ENCODE measurements at regions not wholly inside any gene's neighbourhood (a gene's known extent, or its start where the extent isn't known, plus 50 kb on each side); places are given as distances from the start of the nearest gene placed in this dataset.

DNA sequence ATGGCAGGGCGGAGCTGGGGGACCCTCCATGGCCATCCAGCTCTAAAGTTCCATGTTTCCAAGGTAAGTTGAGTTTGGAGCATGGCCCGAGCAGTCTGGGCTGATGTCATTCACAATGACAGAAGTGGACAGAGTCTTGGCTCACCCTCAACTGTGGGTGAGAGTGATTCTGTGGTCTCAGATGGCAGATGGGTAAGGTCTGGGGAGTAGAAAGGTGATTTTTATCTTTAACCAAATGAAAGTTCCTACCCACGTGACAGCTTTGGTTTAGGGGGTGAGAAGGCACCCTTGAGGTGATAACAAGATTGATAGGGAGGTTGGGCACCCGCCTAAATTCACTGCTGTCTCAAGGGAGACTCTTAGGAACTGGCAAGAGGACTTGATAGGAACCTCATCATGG lies 57.6 kb upstream of the PDZD8 start:
- POLR2A ChIA-PET, result interaction anchor here (0.6 kb wide), 1 partner anchor 903 kb away, joined by 3 read pairs; no protein-coding TSS in a partner anchor
- no TSS peak for BruUV-seq (replicated peaks)
- Histone ChIP-seq H3K27ac (ENCODE audit: extremely low read depth, low read depth, low read length) (no peak overlapping the region), H3K4me3 (no peak overlapping the region), H4K20me1 (replicated peaks; ENCODE audit: control insufficient read depth, insufficient read depth, low read length) (no peaks in the 10 kb centered on the region), H3K9me3 (replicated peaks; ENCODE audit: control insufficient read depth, insufficient read depth, low read depth, low read length) (no peaks in the 10 kb centered on the region), H3K79me2 (ENCODE audit: control insufficient read depth, insufficient read depth, low read length) (no peaks in the 10 kb centered on the region), H3K36me3 (ENCODE audit: control insufficient read depth, insufficient read depth, low read length) (no peaks in the 10 kb centered on the region), H3K27me3 (ENCODE audit: control insufficient read depth in 2 of 2, insufficient read depth in 2 of 2, low read length in 2 of 2) (no peaks in the 10 kb centered on the region), H3K4me1 (replicated peaks in 1 of 2; ENCODE audit: control insufficient read depth in 2 of 2, insufficient read depth in 2 of 2, low read length in 2 of 2) (peaks cover 0 to 5% of the 10 kb centered on the region in 2 experiments; a peak in 3 of 5 replicates), H3K9me1 (ENCODE audit: control insufficient read depth, insufficient read depth, low read length) (no peaks in the 10 kb centered on the region), H3K9ac (ENCODE audit: insufficient read depth in 1 of 2, low read depth in 2 of 2, low read length in 2 of 2) (no peak overlapping the region), H2AFZ (ENCODE audit: low read depth, low read length) (no peak overlapping the region), H3K4me2 (ENCODE audit: insufficient read depth, low read length) (no peak overlapping the region)
- FAIRE-seq (no peak), DNase-seq (ENCODE audit: extremely low read depth in 1 of 4, low spot score in 3 of 4) (no peak), ATAC-seq (no peak)
- intact Hi-C loops (cut with micrococcal nuclease) (no loop called here), in situ Hi-C loops (cut with MboI) (loop anchor here (25.0 kb wide), 1 partner anchor 196 kb away; the partner anchor contains the start of gene SLC18A2)
- 43% methylated on average over 4 of the region's 4 CpGs for WGBS (ENCODE audit: insufficient coverage, low coverage, missing lambda C conversion rate)
- CTCF ChIA-PET (ENCODE audit: low intra/inter-chr PET ratio), result no interaction called here
- TF ChIP-seq, protein P1, sequence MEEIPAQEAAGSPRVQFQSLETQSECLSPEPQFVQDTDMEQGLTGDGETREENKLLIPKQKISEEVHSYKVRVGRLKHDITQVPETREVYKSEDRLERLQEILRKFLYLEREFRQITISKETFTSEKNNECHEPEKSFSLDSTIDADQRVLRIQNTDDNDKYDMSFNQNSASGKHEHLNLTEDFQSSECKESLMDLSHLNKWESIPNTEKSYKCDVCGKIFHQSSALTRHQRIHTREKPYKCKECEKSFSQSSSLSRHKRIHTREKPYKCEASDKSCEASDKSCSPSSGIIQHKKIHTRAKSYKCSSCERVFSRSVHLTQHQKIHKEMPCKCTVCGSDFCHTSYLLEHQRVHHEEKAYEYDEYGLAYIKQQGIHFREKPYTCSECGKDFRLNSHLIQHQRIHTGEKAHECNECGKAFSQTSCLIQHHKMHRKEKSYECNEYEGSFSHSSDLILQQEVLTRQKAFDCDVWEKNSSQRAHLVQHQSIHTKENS (CRISPR knock-in tag; IDR thresholded peaks at IDR 0.05), result no peak
- TF ChIP-seq CHD2 (IDR thresholded peaks at IDR 0.05; ENCODE audit: low read depth, low read length) (no peak), CCNT2 (IDR thresholded peaks at IDR 0.05; ENCODE audit: borderline replicate concordance, extremely low read depth, insufficient read length, low read depth, low read length) (no peak), RBM39 (optimal IDR thresholded peaks at IDR 0.05; ENCODE audit: low read depth, low read length) (no peak), ZFP1 (CRISPR knock-in tag; IDR thresholded peaks at IDR 0.05) (no peak), ZBTB7A (IDR thresholded peaks at IDR 0.05; ENCODE audit: borderline replicate concordance, control insufficient read depth, low read depth, low read length) (no peak), IRF2 (CRISPR knock-in tag; IDR thresholded peaks at IDR 0.05) (no peak), HMG20A (CRISPR knock-in tag; conservative IDR thresholded peaks at IDR 0.05) (no peak), CEBPG (CRISPR knock-in tag; IDR thresholded peaks at IDR 0.05) (no peak), CEBPG (tag; conservative IDR thresholded peaks at IDR 0.05 in 1 of 2, IDR thresholded peaks at IDR 0.05 in 1 of 2) (no peak), FOXK2 (conservative IDR thresholded peaks at IDR 0.05 in 1 of 2, IDR thresholded peaks at IDR 0.05 in 1 of 2; ENCODE audit: low read depth in 2 of 2) (no peak), NEUROD1 (IDR thresholded peaks at IDR 0.05; ENCODE audit: borderline replicate concordance, low read depth, low read length, partially characterized antibody) (no peak)
- TF ChIP-seq, protein P2, sequence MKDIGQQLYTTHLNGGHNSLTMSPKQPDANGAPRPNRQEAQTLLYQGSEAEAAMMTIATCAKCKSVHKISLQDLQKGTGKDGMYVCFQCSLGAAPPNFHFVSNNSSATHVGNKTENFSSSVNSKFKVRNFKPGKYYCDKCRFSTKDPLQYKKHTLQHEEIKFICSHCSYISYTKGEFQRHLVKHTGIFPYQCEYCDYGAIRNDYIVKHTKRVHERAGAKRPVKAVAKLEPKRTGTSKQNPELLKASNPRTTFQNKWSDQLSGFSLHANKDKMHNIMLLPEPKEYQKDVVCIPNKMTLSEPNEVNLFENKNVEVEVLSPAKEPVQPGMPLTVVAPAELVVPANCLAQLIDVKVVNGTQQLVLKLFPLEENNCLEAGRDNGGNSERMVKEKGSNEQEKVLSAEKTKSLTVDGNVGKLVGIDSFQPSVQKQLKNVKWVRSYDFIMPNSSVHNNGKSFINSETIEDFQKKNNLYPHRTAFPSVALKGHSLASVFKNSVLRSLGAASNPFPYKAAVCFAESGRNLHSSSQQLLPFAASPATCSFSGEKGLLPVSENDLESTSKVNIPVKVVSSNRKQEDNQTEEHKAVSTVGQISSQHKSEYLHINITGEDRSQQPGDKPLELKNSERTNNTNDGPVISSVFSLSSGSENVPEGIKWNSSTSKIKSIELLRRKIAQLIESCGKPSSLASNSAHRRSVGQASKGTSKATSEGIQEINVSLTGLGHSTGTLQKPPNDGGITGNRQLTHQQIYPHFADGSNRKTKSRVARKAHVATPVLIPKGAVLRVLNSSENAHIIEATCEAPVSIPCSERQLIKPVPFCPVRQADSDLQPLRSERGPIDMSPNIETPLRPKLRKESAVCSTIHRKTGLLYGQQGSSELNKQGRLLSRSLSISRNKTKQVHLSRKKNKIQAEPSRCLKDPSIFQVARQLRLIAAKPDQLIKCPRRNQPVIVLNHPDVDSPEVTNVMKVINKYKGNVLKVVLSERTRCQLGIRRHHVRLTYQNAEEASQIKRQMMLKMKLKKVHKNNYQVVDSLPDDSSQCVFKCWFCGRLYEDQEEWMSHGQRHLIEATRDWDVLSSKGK (CRISPR knock-in tag; IDR thresholded peaks at IDR 0.05), result no peak
- TF ChIP-seq, protein P3, sequence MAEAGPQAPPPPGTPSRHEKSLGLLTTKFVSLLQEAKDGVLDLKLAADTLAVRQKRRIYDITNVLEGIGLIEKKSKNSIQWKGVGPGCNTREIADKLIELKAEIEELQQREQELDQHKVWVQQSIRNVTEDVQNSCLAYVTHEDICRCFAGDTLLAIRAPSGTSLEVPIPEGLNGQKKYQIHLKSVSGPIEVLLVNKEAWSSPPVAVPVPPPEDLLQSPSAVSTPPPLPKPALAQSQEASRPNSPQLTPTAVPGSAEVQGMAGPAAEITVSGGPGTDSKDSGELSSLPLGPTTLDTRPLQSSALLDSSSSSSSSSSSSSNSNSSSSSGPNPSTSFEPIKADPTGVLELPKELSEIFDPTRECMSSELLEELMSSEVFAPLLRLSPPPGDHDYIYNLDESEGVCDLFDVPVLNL (CRISPR knock-in tag; IDR thresholded peaks at IDR 0.05; ENCODE audit: low read depth), result no peak
- TF ChIP-seq, protein P4, sequence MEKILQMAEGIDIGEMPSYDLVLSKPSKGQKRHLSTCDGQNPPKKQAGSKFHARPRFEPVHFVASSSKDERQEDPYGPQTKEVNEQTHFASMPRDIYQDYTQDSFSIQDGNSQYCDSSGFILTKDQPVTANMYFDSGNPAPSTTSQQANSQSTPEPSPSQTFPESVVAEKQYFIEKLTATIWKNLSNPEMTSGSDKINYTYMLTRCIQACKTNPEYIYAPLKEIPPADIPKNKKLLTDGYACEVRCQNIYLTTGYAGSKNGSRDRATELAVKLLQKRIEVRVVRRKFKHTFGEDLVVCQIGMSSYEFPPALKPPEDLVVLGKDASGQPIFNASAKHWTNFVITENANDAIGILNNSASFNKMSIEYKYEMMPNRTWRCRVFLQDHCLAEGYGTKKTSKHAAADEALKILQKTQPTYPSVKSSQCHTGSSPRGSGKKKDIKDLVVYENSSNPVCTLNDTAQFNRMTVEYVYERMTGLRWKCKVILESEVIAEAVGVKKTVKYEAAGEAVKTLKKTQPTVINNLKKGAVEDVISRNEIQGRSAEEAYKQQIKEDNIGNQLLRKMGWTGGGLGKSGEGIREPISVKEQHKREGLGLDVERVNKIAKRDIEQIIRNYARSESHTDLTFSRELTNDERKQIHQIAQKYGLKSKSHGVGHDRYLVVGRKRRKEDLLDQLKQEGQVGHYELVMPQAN (IDR thresholded peaks at IDR 0.05; ENCODE audit: borderline replicate concordance), result no peak

Data from K562 (cell line).